ENCODE measurements at regions not wholly inside any gene's neighbourhood (a gene's known extent, or its start where the extent isn't known, plus 50 kb on each side); places are given as distances from the start of the nearest gene placed in this dataset.

GRCh38 chr6:122078481-122078880 is 321.0 kb upstream of the HSF2 start:
- DNase-seq, result no peak

GRCh38 chr6:122079916-122080315 is 319.5 kb upstream of the HSF2 start:
- no peak for DNase-seq

- no peak for DNase-seq
These were observed 317.5 kb upstream of the HSF2 start for GRCh38 chr6:122081921-122082320.

- DNase-seq, result no peak
These were observed 317.1 kb upstream of the HSF2 start for GRCh38 chr6:122082370-122082769.

GRCh38 chr6:122092366-122092765 is 307.1 kb upstream of the HSF2 start:
- DNase-seq, result no peak

GRCh38 chr6:122098201-122098678 is 301.2 kb upstream of the HSF2 start:
- DNase-seq, result no peak

- DNase-seq, result no peak
These were observed 297.4 kb upstream of the HSF2 start for GRCh38 chr6:122102026-122102425.

GRCh38 chr6:122107256-122107852 is 292.1 kb upstream of the HSF2 start:
- DNase-seq, result no peak

- no peak for DNase-seq
These were observed 290.4 kb upstream of the HSF2 start for GRCh38 chr6:122109075-122109474.

GRCh38 chr6:122114717-122115116 is 284.7 kb upstream of the HSF2 start:
- no peak for DNase-seq

GRCh38 chr6:122116119-122116834 is 283.2 kb upstream of the HSF2 start:
- DNase-seq, result no peak

GRCh38 chr6:122116835-122117627 is 282.4 kb upstream of the HSF2 start:
- DNase-seq, result no peak

GRCh38 chr6:122118945-122119506 is 280.4 kb upstream of the HSF2 start:
- no peak for DNase-seq

- no peak for DNase-seq
These were observed 277.2 kb upstream of the HSF2 start for GRCh38 chr6:122122202-122122601.

- no peak for DNase-seq
These were observed 276.8 kb upstream of the HSF2 start for GRCh38 chr6:122122686-122123085.

- no peak for DNase-seq
These were observed 274.5 kb upstream of the HSF2 start for GRCh38 chr6:122124908-122125307.

GRCh38 chr6:122126894-122127293 is 272.6 kb upstream of the HSF2 start:
- no peak for DNase-seq

- DNase-seq, result no peak
These were observed 271.0 kb upstream of the HSF2 start for GRCh38 chr6:122128445-122128844.

- no peak for DNase-seq
These were observed 270.0 kb upstream of the HSF2 start for GRCh38 chr6:122129313-122130025.

- no peak for DNase-seq
These were observed 269.5 kb upstream of the HSF2 start for GRCh38 chr6:122130026-122130348.

GRCh38 chr6:122130518-122130917 is 268.9 kb upstream of the HSF2 start:
- no peak for DNase-seq

GRCh38 chr6:122136386-122136785 is 263.1 kb upstream of the HSF2 start:
- no peak for DNase-seq

- DNase-seq, result no peak
These were observed 259.4 kb upstream of the HSF2 start for GRCh38 chr6:122140031-122140430.

All from DMS79 (cell line).